ENCODE measurements at regions not wholly inside any gene's neighbourhood (a gene's known extent, or its start where the extent isn't known, plus 50 kb on each side); places are given as distances from the start of the nearest gene placed in this dataset.

DNA sequence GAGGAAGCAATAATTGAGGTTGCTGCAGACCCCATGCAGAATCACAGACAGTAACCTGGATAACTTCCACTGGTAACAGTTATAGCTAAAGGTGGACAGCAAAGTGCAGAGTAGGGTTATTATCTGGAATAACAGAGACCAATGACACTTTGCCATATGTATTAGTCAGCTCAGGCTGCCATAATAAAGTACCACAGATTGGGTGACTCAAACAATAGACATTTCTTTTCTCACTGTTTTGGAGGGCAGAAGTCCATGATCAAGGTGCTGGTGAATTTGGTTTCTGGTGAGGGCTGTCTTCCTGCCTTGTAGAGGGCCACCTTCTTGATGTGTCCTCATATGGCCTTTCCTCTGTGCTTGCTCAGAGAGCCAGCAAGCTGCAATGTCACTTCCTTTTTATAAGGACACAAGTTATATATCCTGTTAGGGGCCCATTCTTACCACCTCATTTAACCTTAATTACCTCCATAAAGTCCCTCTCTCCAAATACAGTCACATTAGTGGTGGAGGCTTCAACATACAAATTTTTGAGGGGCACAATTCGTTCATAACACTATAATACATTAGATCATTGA, 191.0 kb upstream of the LRP1B start:
- Mint-ChIP-seq H3K9me3 (no peaks in the 10 kb centered on the region), H3K4me3 (no peak overlapping the region), H3K27me3 (no peaks in the 10 kb centered on the region), H3K4me1 (ENCODE audit: low read depth) (no peaks in the 10 kb centered on the region), H3K36me3 (ENCODE audit: low read depth) (no peaks in the 10 kb centered on the region), H3K27ac (no peak overlapping the region)
- ChIA-PET POLR2A (no interaction called here), CTCF (no interaction called here)
- TF ChIP-seq, protein P1, sequence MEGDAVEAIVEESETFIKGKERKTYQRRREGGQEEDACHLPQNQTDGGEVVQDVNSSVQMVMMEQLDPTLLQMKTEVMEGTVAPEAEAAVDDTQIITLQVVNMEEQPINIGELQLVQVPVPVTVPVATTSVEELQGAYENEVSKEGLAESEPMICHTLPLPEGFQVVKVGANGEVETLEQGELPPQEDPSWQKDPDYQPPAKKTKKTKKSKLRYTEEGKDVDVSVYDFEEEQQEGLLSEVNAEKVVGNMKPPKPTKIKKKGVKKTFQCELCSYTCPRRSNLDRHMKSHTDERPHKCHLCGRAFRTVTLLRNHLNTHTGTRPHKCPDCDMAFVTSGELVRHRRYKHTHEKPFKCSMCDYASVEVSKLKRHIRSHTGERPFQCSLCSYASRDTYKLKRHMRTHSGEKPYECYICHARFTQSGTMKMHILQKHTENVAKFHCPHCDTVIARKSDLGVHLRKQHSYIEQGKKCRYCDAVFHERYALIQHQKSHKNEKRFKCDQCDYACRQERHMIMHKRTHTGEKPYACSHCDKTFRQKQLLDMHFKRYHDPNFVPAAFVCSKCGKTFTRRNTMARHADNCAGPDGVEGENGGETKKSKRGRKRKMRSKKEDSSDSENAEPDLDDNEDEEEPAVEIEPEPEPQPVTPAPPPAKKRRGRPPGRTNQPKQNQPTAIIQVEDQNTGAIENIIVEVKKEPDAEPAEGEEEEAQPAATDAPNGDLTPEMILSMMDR (IDR thresholded peaks at IDR 0.05) = no peak
- DNase-seq = no peak
- no peak for ATAC-seq
- intact Hi-C loops (cut with micrococcal nuclease) = no loop called here

DNA sequence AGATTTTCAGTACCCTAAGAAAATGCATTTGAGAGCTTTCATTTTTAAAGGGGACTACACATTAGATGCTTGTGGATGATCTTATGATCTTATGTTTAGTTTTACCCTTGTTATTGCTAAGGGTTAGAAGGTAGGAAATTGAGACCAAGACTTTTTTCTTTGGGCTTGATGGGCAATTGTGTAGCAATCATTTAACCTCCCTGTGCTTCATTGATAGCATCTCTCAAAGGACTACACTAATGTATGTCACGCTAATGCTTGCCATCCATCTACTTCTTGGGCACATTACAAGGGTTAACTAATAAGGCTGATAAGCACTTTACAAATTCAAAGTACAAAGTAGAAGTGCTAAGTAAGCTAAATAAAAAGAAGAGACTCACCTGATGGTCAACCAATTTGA, 189.3 kb upstream of the LRP1B start:
- H3K36me3 Mint-ChIP-seq (ENCODE audit: low read depth) = no peaks in the 10 kb centered on the region
- POLR2A ChIA-PET = no interaction called here

GRCh38 chr2:142316049-142316448, 185.2 kb upstream of the LRP1B start:
- POLR2A ChIA-PET = no interaction called here

More for the DNA sequence above, 189.3 kb upstream of the LRP1B start:
- no peak for ATAC-seq
- Mint-ChIP-seq H3K27ac (no peak overlapping the region), H3K27me3 (no peaks in the 10 kb centered on the region), H3K9me3 (peaks cover 1% of the 10 kb centered on the region), H3K4me3 (no peak overlapping the region), H3K4me1 (ENCODE audit: low read depth) (no peaks in the 10 kb centered on the region)
- CTCF ChIA-PET = no interaction called here
- TF ChIP-seq, protein P1 (IDR thresholded peaks at IDR 0.05) = no peak
- intact Hi-C loops (cut with micrococcal nuclease) = no loop called here
- DNase-seq = no peak

GRCh38 chr2:142315346-142315745, 184.5 kb upstream of the LRP1B start:
- TF ChIP-seq, protein P1 (IDR thresholded peaks at IDR 0.05) = no peak
- ChIA-PET POLR2A (no interaction called here), CTCF (no interaction called here)
- Mint-ChIP-seq H3K9me3 (peaks cover 6% of the 10 kb centered on the region), H3K4me1 (ENCODE audit: low read depth) (no peaks in the 10 kb centered on the region), H3K4me3 (no peak overlapping the region), H3K27ac (no peak overlapping the region), H3K36me3 (ENCODE audit: low read depth) (no peaks in the 10 kb centered on the region), H3K27me3 (no peaks in the 10 kb centered on the region)
- ATAC-seq (no peak), DNase-seq (no peak)
- intact Hi-C loops (cut with micrococcal nuclease) = no loop called here

More at GRCh38 chr2:142316049-142316448, 185.2 kb upstream of the LRP1B start:
- no peaks in the 10 kb centered on the region for H3K4me1 Mint-ChIP-seq (ENCODE audit: low read depth)
- H3K9me3 Mint-ChIP-seq = peaks cover 5% of the 10 kb centered on the region
- DNase-seq (no peak), ATAC-seq (no peak)
- intact Hi-C loops (cut with micrococcal nuclease) = no loop called here
- H3K27me3 Mint-ChIP-seq = no peaks in the 10 kb centered on the region
- no peak overlapping the region for H3K4me3 Mint-ChIP-seq
- H3K36me3 Mint-ChIP-seq (ENCODE audit: low read depth) = no peaks in the 10 kb centered on the region
- TF ChIP-seq, protein P1 (IDR thresholded peaks at IDR 0.05) = no peak
- no peak overlapping the region for H3K27ac Mint-ChIP-seq
- CTCF ChIA-PET = no interaction called here

- Mint-ChIP-seq H3K4me1 (ENCODE audit: low read depth) (no peaks in the 10 kb centered on the region), H3K36me3 (ENCODE audit: low read depth) (no peaks in the 10 kb centered on the region), H3K27me3 (no peaks in the 10 kb centered on the region), H3K27ac (no peak overlapping the region), H3K9me3 (peaks cover 11% of the 10 kb centered on the region), H3K4me3 (no peak overlapping the region)
- ChIA-PET POLR2A (no interaction called here), CTCF (no interaction called here)
- DNase-seq (no peak), ATAC-seq (no peak)
- intact Hi-C loops (cut with micrococcal nuclease) = no loop called here
- TF ChIP-seq, protein P1 (IDR thresholded peaks at IDR 0.05) = no peak
These were observed 183.3 kb upstream of the LRP1B start for GRCh38 chr2:142314164-142314563.
